Spleen (tissue), 11 donors: ENCODE measurements at regions not wholly inside any gene's neighbourhood (a gene's known extent, or its start where the extent isn't known, plus 50 kb on each side); places are given as distances from the start of the nearest gene placed in this dataset.

Source experiments
- DNase-seq: peaks from one replicate; pipeline ENCODE4 v3.0.0-alpha.2; 2020
- H3K27ac ChIP-seq, 8 donors: fragments of 200-600 bp; sonication (generic) in 7 of 8; 1 replicate in 4 of 8; 2 replicates in 4 of 8; pipeline versions ENCODE4 v1.5.0 to v1.8.0; 2016 to 2021; ENCODE audit warnings: inconsistent platforms in 4 of 8, mild to moderate bottlenecking in 4 of 8, moderate library complexity in 1 of 8
- H3K27me3 ChIP-seq, 7 donors: fragments of 200-600 bp; sonication (generic) in 6 of 7; replicated peaks in 1 of 7; 1 replicate in 4 of 7; 2 replicates in 3 of 7; pipeline versions ENCODE4 v1.5.0 to v1.8.0; 2016 to 2021; ENCODE audit warnings: inconsistent platforms in 3 of 7, mild to moderate bottlenecking in 1 of 7
- H3K36me3 ChIP-seq, 6 donors: fragments of 200-600 bp; sonication (generic) in 5 of 6; 1 replicate in 4 of 6; 2 replicates in 2 of 6; pipeline versions ENCODE4 v1.5.0 to v1.8.0; 2016 to 2021; ENCODE audit warnings: inconsistent platforms in 2 of 6
- H3K4me1 ChIP-seq, 6 donors: fragments of 200-600 bp; sonication (generic) in 5 of 6; 1 replicate in 3 of 6; 2 replicates in 3 of 6; pipeline versions ENCODE4 v1.5.0 to v1.8.0; 2016 to 2021; ENCODE audit warnings: inconsistent platforms in 3 of 6
- H3K4me3 ChIP-seq, 8 donors: fragments of 200-600 bp; sonication (generic) in 7 of 8; 1 replicate in 4 of 8; 2 replicates in 4 of 8; pipeline versions ENCODE4 v1.5.0 to v1.8.0; 2016 to 2021; ENCODE audit warnings: inconsistent platforms in 4 of 8, mild to moderate bottlenecking in 4 of 8, moderate library complexity in 2 of 8
- H3K9me3 ChIP-seq, 8 donors: fragments of 200-600 bp; sonication (generic) in 7 of 8; 1 replicate in 4 of 8; 2 replicates in 4 of 8; pipeline versions ENCODE4 v1.5.0 to v1.8.0; 2016 to 2021; ENCODE audit warnings: inconsistent platforms in 4 of 8
- POLR2A ChIP-seq, 3 donors: fragments of 450-650 bp; IDR thresholded peaks; one replicate each; pipeline ENCODE4 v1.5.1; 2017; ENCODE audit warnings: antibody characterized with exemption in 3 of 3, mild to moderate bottlenecking in 1 of 3
- POLR2AphosphoS5 ChIP-seq, 3 donors: sonication (generic); formaldehyde crosslinking; IDR thresholded peaks; one replicate each; pipeline ENCODE4 v1.5.1; 2017; ENCODE audit warnings: antibody characterized with exemption in 3 of 3
- WGBS, 5 donors: extraction: QIAGEN DNeasy Blood & Tissue Kit in 3 of 5; methylation state at CpG; one replicate each; pipeline versions ENCODE4 v1.1.5 to v1.1.7; 2013 to 2018; 5-methylcytosine and 5-hydroxymethylcytosine counted together
- intact Hi-C: fragments of 100-400 bp; cut with DNase I; formaldehyde crosslinking; loops from one replicate; pipeline ENCODE4 v1.15.0; 2023; ENCODE audit warnings: low total_unique reads
- TF ChIP-seq, protein P1 (sequence below), 11 experiments: fragments of 200-600 bp in 7 of 11; fragments of 450-650 bp in 4 of 11; sonication (generic) in 4 of 11; IDR thresholded peaks in 8 of 11; conservative IDR thresholded peaks in 3 of 11; 1 replicate in 7 of 11; 2 replicates in 4 of 11; pipeline versions ENCODE4 v1.4.0 to v1.8.0; 2016 to 2021; ENCODE audit warnings: antibody characterized with exemption in 11 of 11, inconsistent platforms in 4 of 11, mild to moderate bottlenecking in 1 of 11
- donor health status: healthy with polysubstance abuse.
- donor health status: DM: no; HTN: no; CAD: no; lungs with moderate emphysema.
- donor health status: DM: no; HTN: no; CAD: no.
- donor health status: Bipolar disorder and iron deficiency.
- donor health status: healthy.
- donor health status: DM: no; HTN: no; CAD: no.
- donor health status: DM: yes; HTN: yes; CAD: no.

DNA sequence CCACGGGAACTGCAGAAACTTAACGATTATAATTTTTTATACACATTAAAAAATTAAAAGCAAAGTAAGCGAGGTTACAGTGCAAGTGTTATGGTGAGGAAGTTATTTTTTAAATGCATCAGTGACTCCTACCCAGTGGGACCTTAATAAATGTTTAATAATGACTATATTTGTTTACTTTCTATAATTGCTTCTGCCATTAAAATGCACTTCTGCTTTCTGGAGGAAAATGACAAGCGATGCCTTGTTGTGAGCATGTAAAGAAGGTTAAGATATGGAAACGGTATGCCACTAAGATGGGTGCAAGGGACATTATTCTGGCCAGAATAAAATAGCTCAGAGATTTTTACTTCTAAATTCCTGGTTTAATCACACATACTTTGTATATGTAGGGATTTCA lies 252.1 kb downstream of the CDH11 start:
- intact Hi-C loops, result no loop called here
- H3K27ac ChIP-seq, result no peak overlapping the region
- WGBS, 5 donors, result 74 to 86% (median 80%) methylated on average over 5 of the region's 5 CpGs
- H3K36me3 ChIP-seq, result no peaks in the 10 kb centered on the region
- no peaks in the 10 kb centered on the region for H3K4me1 ChIP-seq
- H3K4me3 ChIP-seq, result no peak overlapping the region
- TF ChIP-seq POLR2AphosphoS5 (IDR thresholded peaks at IDR 0.05) (no peak), POLR2A (IDR thresholded peaks at IDR 0.05) (no peak)
- TF ChIP-seq, protein P1, sequence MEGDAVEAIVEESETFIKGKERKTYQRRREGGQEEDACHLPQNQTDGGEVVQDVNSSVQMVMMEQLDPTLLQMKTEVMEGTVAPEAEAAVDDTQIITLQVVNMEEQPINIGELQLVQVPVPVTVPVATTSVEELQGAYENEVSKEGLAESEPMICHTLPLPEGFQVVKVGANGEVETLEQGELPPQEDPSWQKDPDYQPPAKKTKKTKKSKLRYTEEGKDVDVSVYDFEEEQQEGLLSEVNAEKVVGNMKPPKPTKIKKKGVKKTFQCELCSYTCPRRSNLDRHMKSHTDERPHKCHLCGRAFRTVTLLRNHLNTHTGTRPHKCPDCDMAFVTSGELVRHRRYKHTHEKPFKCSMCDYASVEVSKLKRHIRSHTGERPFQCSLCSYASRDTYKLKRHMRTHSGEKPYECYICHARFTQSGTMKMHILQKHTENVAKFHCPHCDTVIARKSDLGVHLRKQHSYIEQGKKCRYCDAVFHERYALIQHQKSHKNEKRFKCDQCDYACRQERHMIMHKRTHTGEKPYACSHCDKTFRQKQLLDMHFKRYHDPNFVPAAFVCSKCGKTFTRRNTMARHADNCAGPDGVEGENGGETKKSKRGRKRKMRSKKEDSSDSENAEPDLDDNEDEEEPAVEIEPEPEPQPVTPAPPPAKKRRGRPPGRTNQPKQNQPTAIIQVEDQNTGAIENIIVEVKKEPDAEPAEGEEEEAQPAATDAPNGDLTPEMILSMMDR (IDR thresholded peaks at IDR 0.05 in 8 of 11, conservative IDR thresholded peaks at IDR 0.05 in 3 of 11), result no peak
- no peak for DNase-seq
- H3K27me3 ChIP-seq, result no peaks in the 10 kb centered on the region
- H3K9me3 ChIP-seq, result no peaks in the 10 kb centered on the region

DNA sequence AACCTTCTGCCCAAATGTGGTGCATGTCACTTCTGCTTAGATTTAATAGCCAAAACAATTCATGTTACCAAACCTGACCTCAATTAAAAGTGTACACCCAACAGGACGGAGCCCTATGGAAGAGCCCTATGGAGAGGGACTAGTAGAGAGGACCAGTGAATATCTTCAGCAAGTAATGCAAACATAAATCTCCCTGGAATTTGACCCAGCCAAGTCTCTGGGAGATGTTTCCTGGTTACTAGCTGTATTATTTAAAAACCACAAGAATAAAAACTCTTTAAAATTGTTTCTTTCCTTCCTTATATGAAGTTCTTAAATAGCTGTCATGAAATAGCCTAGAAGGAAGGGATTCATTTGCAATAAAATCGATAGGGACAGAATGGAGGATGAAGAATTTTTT lies 255.8 kb downstream of the CDH11 start:
- H3K27ac ChIP-seq, result no peak overlapping the region
- no peak overlapping the region for H3K4me3 ChIP-seq
- no peaks in the 10 kb centered on the region for H3K9me3 ChIP-seq
- H3K36me3 ChIP-seq, result no peaks in the 10 kb centered on the region
- DNase-seq, result no peak
- no peaks in the 10 kb centered on the region for H3K27me3 ChIP-seq
- TF ChIP-seq POLR2AphosphoS5 (IDR thresholded peaks at IDR 0.05) (no peak), POLR2A (IDR thresholded peaks at IDR 0.05) (no peak)
- TF ChIP-seq, protein P1 (IDR thresholded peaks at IDR 0.05 in 8 of 11, conservative IDR thresholded peaks at IDR 0.05 in 3 of 11), result no peak
- H3K4me1 ChIP-seq, result no peaks in the 10 kb centered on the region
- WGBS, 5 donors, result 77 to 88% (median 80%) methylated on average over 2 of the region's 2 CpGs
- intact Hi-C loops, result no loop called here

DNA sequence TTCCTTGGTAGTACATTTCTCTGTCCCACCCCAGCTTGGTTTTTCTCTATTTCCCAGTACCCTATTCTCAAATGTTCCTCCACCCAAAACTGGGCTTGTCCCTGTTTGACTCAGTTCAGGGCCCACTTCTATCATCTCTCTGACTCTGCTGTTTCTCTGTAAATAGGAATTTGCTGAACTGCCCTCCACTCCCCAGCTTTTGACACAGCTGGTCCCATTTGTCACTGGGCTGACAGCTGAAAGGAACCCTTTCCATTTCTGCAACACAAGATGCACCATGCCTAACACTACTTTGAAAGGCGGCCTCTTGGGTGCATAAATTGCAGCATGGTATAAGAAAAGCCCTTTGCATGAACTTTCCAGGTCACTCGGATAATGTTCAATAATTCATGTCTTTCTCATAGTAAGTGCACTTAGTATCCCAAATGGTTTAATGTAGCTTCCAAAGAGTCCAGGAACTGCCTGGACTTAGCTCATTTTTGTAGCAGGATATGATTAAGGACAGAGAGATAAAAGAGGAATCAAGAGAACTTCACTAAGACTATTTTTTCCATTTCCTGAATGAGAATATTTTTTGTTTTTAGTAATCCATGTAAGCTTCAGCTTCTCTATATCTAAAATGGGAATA lies 256.7 kb downstream of the CDH11 start:
- no peaks in the 10 kb centered on the region for H3K27me3 ChIP-seq
- H3K27ac ChIP-seq, result no peak overlapping the region
- TF ChIP-seq, protein P1 (IDR thresholded peaks at IDR 0.05 in 8 of 11, conservative IDR thresholded peaks at IDR 0.05 in 3 of 11), result no peak
- TF ChIP-seq POLR2A (IDR thresholded peaks at IDR 0.05), result no peak
- no peak for TF ChIP-seq POLR2AphosphoS5 (IDR thresholded peaks at IDR 0.05)
- intact Hi-C loops, result no loop called here
- no peaks in the 10 kb centered on the region for H3K36me3 ChIP-seq
- no peaks in the 10 kb centered on the region for H3K9me3 ChIP-seq
- 70 to 83% (median 78%) methylated on average over 2 of the region's 2 CpGs for WGBS, 5 donors
- H3K4me3 ChIP-seq, result no peak overlapping the region
- DNase-seq, result no peak
- no peaks in the 10 kb centered on the region for H3K4me1 ChIP-seq

DNA sequence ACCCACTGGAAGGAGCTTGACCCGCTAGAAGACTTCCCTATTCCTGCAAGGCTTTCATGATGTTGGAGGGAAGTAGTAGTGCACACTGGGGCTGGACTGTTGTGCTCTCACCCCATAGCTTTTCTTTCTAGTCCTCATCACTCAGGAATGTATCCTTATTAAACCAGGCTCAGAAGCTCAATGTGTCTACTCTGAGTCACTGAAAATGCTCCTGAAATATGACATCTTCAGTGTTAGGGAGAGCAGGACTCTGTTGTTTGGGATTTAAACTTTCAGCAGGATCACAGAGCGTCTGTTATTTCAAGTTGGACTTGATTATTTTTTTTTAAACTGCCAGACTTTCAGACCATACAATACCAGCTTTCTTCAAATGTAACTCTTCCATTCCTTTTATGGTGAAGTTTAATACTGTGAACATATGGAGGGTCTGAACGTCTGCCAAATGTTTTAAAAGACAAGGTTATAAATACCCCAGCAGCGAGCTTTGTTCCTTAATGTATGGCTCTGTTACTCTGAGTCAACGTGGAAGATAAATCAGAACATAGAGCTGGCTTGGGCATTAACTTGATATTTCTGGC lies 257.5 kb downstream of the CDH11 start:
- Histone ChIP-seq H3K4me3 (no peak overlapping the region), H3K4me1 (no peaks in the 10 kb centered on the region), H3K36me3 (no peaks in the 10 kb centered on the region), H3K27me3 (no peaks in the 10 kb centered on the region), H3K27ac (no peak overlapping the region), H3K9me3 (no peaks in the 10 kb centered on the region)
- no peak for DNase-seq
- 50 to 75% (median 60%) methylated on average over 5 of the region's 5 CpGs for WGBS, 5 donors
- intact Hi-C loops, result no loop called here
- TF ChIP-seq, protein P1 (IDR thresholded peaks at IDR 0.05 in 8 of 11, conservative IDR thresholded peaks at IDR 0.05 in 3 of 11), result no peak
- TF ChIP-seq POLR2A (IDR thresholded peaks at IDR 0.05) (no peak), POLR2AphosphoS5 (IDR thresholded peaks at IDR 0.05) (no peak)
